ENCODE measurements at regions not wholly inside any gene's neighbourhood (a gene's known extent, or its start where the extent isn't known, plus 50 kb on each side); places are given as distances from the start of the nearest gene placed in this dataset.

DNA sequence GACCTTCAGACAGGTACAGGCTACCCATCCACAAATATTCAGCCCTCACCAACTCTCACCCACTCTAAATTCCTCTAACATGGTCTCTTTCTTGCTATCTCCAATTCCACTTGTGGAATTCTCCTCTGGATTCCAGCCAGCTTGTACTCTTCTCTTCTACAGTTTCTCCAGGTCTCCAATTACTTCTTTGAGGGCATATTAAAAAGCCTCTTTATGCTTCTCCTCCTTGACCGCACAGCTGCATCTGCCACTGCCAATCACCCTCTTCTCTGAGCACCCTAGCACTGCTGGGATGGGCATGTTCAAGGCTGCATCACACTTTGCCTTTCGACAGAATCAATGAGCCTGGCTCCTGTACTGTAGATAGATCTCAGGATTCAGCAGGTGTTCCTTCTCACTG lies 101.5 kb upstream of the ANKRD1 start:
- TF ChIP-seq, protein P1, sequence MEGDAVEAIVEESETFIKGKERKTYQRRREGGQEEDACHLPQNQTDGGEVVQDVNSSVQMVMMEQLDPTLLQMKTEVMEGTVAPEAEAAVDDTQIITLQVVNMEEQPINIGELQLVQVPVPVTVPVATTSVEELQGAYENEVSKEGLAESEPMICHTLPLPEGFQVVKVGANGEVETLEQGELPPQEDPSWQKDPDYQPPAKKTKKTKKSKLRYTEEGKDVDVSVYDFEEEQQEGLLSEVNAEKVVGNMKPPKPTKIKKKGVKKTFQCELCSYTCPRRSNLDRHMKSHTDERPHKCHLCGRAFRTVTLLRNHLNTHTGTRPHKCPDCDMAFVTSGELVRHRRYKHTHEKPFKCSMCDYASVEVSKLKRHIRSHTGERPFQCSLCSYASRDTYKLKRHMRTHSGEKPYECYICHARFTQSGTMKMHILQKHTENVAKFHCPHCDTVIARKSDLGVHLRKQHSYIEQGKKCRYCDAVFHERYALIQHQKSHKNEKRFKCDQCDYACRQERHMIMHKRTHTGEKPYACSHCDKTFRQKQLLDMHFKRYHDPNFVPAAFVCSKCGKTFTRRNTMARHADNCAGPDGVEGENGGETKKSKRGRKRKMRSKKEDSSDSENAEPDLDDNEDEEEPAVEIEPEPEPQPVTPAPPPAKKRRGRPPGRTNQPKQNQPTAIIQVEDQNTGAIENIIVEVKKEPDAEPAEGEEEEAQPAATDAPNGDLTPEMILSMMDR (conservative IDR thresholded peaks at IDR 0.05), result no peak
- TF ChIP-seq EZH2 (IDR thresholded peaks at IDR 0.05; ENCODE audit: low read depth), result no peak

All from PC-9 (cell line).